ENCODE measurements at regions not wholly inside any gene's neighbourhood (a gene's known extent, or its start where the extent isn't known, plus 50 kb on each side); places are given as distances from the start of the nearest gene placed in this dataset.

GRCh38 chr6:133609415-133610226 lies 279.3 kb upstream of the TCF21 start (continued):
- TF ChIP-seq NR4A1 (CRISPR knock-in tag; IDR thresholded peaks at IDR 0.05) = no peak
- 0 out of 2 replicates have a peak, but pooled peaks have one; percentile 61 for TF ChIP-seq NR4A1 (tag; IDR thresholded peaks at IDR 0.05)
- TF ChIP-seq JUND (IDR thresholded peaks at IDR 0.05; ENCODE audit: borderline replicate concordance, low read depth, low read length) = peak; percentile 46; the same call in 1 of the 2 replicates
- TF ChIP-seq JUND (tag; IDR thresholded peaks at IDR 0.05; ENCODE audit: borderline replicate concordance, low read depth, low read length) = 0 out of 3 replicates have a peak, but pooled peaks have one; percentile 29
- no peak for TF ChIP-seq ZBED1 (IDR thresholded peaks at IDR 0.05)
- no peak for TF ChIP-seq KAT8 (IDR thresholded peaks at IDR 0.05; ENCODE audit: low read depth)
- no peak for TF ChIP-seq CLOCK (CRISPR knock-in tag; IDR thresholded peaks at IDR 0.05; ENCODE audit: borderline replicate concordance)
- TF ChIP-seq GTF3C2 (IDR thresholded peaks at IDR 0.05; ENCODE audit: borderline replicate concordance, extremely low read depth, insufficient read length) = no peak
- peak; percentile 29; the same call in 1 of the 2 replicates for TF ChIP-seq PKNOX1 (IDR thresholded peaks at IDR 0.05)
- peak; percentile 24; the same call in 1 of the 2 replicates for TF ChIP-seq CBFA2T3 (IDR thresholded peaks at IDR 0.05)
- no peak for TF ChIP-seq POU5F1 (IDR thresholded peaks at IDR 0.05; ENCODE audit: borderline replicate concordance, low read depth, low read length, partially characterized antibody)
- peak; percentile 97 for TF ChIP-seq FOSL1 (tag; conservative IDR thresholded peaks at IDR 0.05)
- no peak for TF ChIP-seq ZNF785 (CRISPR knock-in tag; IDR thresholded peaks at IDR 0.05)
- TF ChIP-seq HOXB6 (CRISPR knock-in tag; IDR thresholded peaks at IDR 0.05; ENCODE audit: borderline replicate concordance) = no peak
- no peak for TF ChIP-seq CGGBP1 (CRISPR knock-in tag; IDR thresholded peaks at IDR 0.05)
- TF ChIP-seq KDM2B (CRISPR knock-in tag; IDR thresholded peaks at IDR 0.05) = no peak
- peak in 1 of 2 experiments; percentile 24; a peak in 1 of 4 replicates for TF ChIP-seq ZNF639 (CRISPR knock-in tag; conservative IDR thresholded peaks at IDR 0.05 in 1 of 2, IDR thresholded peaks at IDR 0.05 in 1 of 2)
- TF ChIP-seq MEIS2 (IDR thresholded peaks at IDR 0.05; ENCODE audit: partially characterized antibody) = peak; percentile 18
- TF ChIP-seq ZC3H11A (IDR thresholded peaks at IDR 0.05; ENCODE audit: low read depth, low read length) = no peak

Measured in K562 (cell line).